CD4-positive, alpha-beta T cell treated with Interleukin-6 for 4 hours (primary cell): ENCODE measurements at regions not wholly inside any gene's neighbourhood (a gene's known extent, or its start where the extent isn't known, plus 50 kb on each side); places are given as distances from the start of the nearest gene placed in this dataset.

Experiments
- DNase-seq: peaks from one replicate; pipeline ENCODE4 v3.0.0-alpha.2; 2020; ENCODE audit warnings: mixed read lengths

DNA sequence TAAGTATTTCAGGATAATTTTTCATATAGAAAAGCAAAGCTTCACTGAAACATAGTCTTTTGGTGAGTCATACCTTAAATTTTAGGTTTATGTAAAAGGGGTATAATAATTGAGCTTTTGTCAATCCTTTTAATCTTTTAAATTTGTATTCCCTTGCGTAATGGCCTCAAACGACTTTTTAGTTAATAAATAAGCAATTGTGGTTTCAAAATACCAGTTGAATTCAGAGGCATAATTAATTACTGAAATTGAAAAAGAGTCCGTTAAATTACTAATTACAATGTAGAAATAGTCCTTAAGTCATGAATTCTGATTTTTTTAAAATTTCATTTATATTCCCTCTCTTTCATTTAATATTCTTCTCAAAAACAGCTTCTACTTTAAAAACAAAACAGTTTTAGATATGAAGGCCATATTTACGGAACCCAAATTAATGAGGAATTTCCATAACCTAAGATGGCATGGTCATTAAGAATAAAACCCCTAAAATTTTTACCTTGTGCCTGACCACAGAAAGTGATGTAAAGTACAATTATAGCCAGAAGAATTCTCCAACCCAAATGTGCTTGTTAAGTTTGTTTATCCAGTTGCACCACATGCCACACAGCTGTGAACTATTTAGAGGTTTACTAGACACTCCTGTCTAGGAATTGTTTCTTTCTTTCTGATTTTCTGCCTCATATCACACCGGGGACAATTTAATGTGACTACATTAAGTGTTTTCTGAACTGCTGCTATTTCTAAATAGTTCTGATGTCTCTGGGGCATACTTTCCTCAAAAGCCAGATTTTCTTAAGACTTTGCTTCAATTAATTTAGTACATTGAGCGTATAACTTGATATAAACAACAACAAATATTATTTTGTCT, 60.7 kb upstream of the ITGA4 start:
- DNase-seq, result no peak

DNA sequence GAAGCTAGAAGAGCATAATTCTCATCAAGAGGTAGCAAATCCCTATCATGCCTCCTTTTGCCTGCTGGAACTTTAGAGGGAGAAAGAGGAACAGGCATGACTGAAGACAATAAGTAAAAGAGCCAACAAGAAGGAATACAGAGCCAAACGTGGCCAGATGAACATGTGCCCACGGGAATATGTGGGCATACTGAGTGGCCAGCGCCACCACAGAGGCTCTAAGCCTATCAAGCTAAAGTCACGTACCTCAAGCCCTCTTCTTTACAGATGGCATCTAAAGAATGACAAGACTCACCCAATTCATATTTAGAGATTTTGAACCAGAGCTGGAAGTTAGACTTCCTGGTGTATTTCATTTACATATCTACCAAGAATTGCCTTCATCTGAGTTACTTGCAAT, 59.9 kb upstream of the ITGA4 start:
- no peak for DNase-seq

DNA sequence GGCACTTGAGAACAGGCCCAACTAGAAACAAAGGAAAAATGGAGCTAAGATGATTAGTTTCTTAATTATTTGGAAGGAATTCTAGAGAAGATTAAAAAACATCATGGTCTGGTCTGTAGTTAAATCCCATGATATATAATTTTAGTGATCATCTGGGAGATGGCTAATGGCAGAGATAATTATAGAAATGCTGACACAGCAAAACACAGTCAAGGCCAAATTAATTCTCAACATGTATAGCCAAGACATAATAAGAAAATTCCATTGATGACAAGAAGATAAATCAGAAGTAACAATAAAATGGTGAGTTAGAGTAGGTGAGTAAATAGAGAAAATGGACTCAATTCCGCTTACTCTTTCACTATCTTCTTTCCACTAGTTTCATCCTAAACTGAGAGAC, 59.2 kb upstream of the ITGA4 start:
- no peak for DNase-seq

DNA sequence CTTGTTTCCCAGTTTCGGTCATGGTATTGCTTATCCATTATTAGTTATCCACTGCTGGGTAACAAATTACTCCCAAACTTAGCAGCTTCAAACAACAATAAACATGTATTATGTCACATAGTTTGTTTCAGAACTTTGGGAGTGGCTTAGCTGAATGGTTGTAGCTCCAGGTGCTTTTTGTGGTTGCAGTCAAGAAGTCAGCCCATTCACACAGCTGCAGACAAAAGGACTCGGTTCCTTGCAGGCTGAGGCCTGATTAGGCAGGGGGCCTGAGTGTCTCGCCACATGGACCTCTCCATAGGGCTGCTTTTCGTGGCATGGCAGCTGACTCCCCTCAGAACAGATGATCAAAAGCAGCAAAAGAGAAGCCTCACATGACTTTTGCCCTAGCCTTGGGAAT, 58.2 kb upstream of the ITGA4 start:
- DNase-seq, result no peak

DNA sequence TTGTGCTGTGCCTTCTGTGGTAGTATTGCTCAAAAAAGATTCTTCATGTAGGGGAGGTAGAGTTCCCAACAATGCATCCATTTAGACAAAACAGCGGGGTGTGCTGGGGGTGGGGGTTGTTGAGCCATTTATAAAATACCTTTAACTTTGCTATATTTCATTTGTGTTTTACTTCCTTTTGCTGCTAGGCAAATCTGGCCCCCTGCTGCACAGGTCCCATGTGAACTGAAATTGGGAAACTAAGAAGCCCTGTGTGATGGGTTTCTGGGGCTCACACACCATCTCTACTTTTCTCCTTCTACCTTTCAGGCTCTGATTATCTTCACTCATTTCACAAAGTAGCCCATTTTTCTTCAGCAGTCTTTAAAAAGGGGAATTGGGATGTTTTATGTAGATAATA, 52.7 kb upstream of the ITGA4 start:
- no peak for DNase-seq

DNA sequence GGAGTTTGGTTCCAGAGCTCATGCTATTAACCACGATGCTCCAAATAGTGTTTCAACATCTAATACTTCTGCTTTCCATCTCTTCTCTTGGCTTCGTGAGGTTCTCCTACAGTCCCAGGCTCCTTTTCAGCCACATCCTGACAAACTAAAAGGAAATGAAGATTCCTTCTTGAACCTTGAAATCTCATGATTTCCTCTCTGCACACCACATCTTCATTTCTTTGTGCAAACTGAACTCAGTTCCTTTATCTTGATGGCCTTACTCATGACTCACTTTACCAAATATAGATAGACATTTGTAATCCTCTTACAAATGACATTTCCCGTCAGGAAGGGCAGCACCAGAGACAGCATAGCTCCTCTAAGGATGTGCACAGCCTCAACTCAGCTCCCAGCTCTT, 50.0 kb upstream of the ITGA4 start:
- no peak for DNase-seq
